GM23338 (cell line): ENCODE measurements at regions not wholly inside any gene's neighbourhood (a gene's known extent, or its start where the extent isn't known, plus 50 kb on each side); places are given as distances from the start of the nearest gene placed in this dataset.

Experiments
- ATAC-seq: fragments of 200-7000 bp; cut with Tn5 transposase; 3 replicates; pipeline ENCODE4 v1.9.1; 2020
- DNase-seq: peaks from one replicate; pipeline ENCODE4 v3.0.0-alpha.2; 2015; ENCODE audit warnings: low spot score
- H2AFZ ChIP-seq: fragments of 200-600 bp; sonication (generic); 2 replicates; pipeline ENCODE4 v1.8.0; 2016; ENCODE audit warnings: antibody characterized with exemption, mild to moderate bottlenecking, moderate library complexity
- H3F3A ChIP-seq: fragments of 200-600 bp; sonication (generic); replicated peaks from 2 replicates; pipeline ENCODE4 v1.8.0; 2017; ENCODE audit warnings: antibody characterized with exemption, mixed run types, low read depth
- H3K27ac ChIP-seq: fragments of 200-600 bp; sonication (generic); 2 replicates; pipeline ENCODE4 v1.6.1; 2016; ENCODE audit warnings: low read depth
- H3K27me3 ChIP-seq: fragments of 200-600 bp; sonication (generic); 2 replicates; pipeline ENCODE4 v1.8.0; 2016; ENCODE audit warnings: mild to moderate bottlenecking, mixed run types, moderate library complexity; ENCODE audit not compliant: insufficient read depth
- H3K36me3 ChIP-seq: fragments of 200-600 bp; sonication (generic); 2 replicates; pipeline ENCODE4 v1.8.0; 2016; ENCODE audit warnings: mild to moderate bottlenecking; ENCODE audit not compliant: insufficient read depth
- H3K4me1 ChIP-seq: fragments of 200-600 bp; sonication (generic); 2 replicates; pipeline ENCODE4 v1.8.0; 2016; ENCODE audit warnings: mild to moderate bottlenecking, moderate library complexity; ENCODE audit not compliant: insufficient read depth
- H3K4me2 ChIP-seq: fragments of 200-600 bp; sonication (generic); 2 replicates; pipeline ENCODE4 v1.7.1; 2017; ENCODE audit warnings: mixed run types
- H3K4me3 ChIP-seq: fragments of 200-600 bp; sonication (generic); 2 replicates; pipeline ENCODE4 v1.6.1; 2016; ENCODE audit warnings: mixed run types
- H3K79me2 ChIP-seq: fragments of 200-600 bp; sonication (generic); replicated peaks from 2 replicates; pipeline ENCODE4 v1.8.0; 2017; ENCODE audit warnings: mild to moderate bottlenecking; ENCODE audit not compliant: insufficient read depth
- H3K9me2 ChIP-seq: fragments of 200-600 bp; sonication (generic); 2 replicates; pipeline ENCODE4 v1.8.0; 2017; ENCODE audit not compliant: insufficient read depth
- H4K20me1 ChIP-seq: fragments of 200-600 bp; sonication (generic); replicated peaks from 2 replicates; pipeline ENCODE4 v1.8.0; 2017; ENCODE audit warnings: mild to moderate bottlenecking; ENCODE audit not compliant: insufficient read depth
- H3K27ac Mint-ChIP-seq: 2 replicates; pipeline ENCODE4 v1.8.0; 2020; ENCODE audit warnings: inconsistent platforms, mild to moderate bottlenecking, moderate library complexity, mixed read lengths
- H3K27me3 Mint-ChIP-seq: 3 replicates; pipeline ENCODE4 v1.8.0; 2022; ENCODE audit warnings: low read depth, mild to moderate bottlenecking, moderate library complexity, mixed read lengths, inconsistent platforms; ENCODE audit not compliant: insufficient read depth, poor library complexity
- H3K36me3 Mint-ChIP-seq: 3 replicates; pipeline ENCODE4 v1.8.0; 2021; ENCODE audit warnings: low read depth, mild to moderate bottlenecking, inconsistent platforms, moderate library complexity, mixed read lengths
- H3K4me1 Mint-ChIP-seq: 3 replicates; pipeline ENCODE4 v1.8.0; 2020; ENCODE audit warnings: mild to moderate bottlenecking, inconsistent platforms, mixed read lengths
- H3K4me3 Mint-ChIP-seq: 3 replicates; pipeline ENCODE4 v1.8.0; 2021; ENCODE audit warnings: moderate library complexity, mild to moderate bottlenecking, inconsistent platforms, mixed read lengths
- H3K9me3 Mint-ChIP-seq: 3 replicates; pipeline ENCODE4 v1.8.0; 2020; ENCODE audit warnings: moderate library complexity, mild to moderate bottlenecking, inconsistent platforms, mixed read lengths
- CREB1 ChIP-seq: fragments of 250-450 bp; sonication (Bioruptor Pico); IDR thresholded peaks from 2 replicates; pipeline ENCODE4 v1.5.0; 2020; ENCODE audit warnings: low read depth, mild to moderate bottlenecking, moderate library complexity
- ZNF114 ChIP-seq: fragments of 250-450 bp; sonication (Bioruptor Pico); IDR thresholded peaks from 2 replicates; pipeline ENCODE4 v1.5.0; 2020; ENCODE audit warnings: mild to moderate bottlenecking, moderate library complexity
- ZNF331 ChIP-seq: fragments of 250-450 bp; sonication (Bioruptor Pico); IDR thresholded peaks from 2 replicates; pipeline ENCODE4 v1.5.0; 2020; ENCODE audit warnings: low read depth, mild to moderate bottlenecking, moderate library complexity
- TF ChIP-seq, protein P1 (sequence below): fragments of 250-450 bp; sonication (Bioruptor Pico); IDR thresholded peaks from 2 replicates; pipeline ENCODE4 v1.5.0; 2020; ENCODE audit warnings: mild to moderate bottlenecking, moderate library complexity

DNA sequence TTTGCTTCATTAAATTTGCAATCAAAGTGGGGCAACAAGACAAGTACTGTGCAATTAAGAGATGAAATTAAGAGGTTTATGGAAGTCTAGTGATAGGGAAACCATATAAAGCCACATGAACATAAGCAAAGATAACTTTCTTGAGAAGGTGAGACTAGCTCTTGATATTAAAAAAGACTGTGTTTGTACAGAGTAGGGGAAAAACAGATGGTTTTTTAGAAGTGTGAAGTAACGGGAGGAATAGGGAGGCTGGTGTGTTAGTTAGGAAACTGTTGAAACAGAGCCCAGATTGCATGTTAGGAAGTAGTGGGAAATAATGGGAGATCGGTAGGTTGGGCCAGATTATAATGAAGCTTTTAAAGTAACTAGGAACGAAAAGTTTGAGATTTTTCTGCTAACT, 149.8 kb upstream of the FREM2 start:
- peaks cover 10% of the 10 kb centered on the region; the same call in 1 of the 3 replicates for H3K4me1 Mint-ChIP-seq
- H3K4me3 Mint-ChIP-seq = no peak overlapping the region
- Histone ChIP-seq H3F3A (no peaks in the 10 kb centered on the region), H3K4me3 (no peak overlapping the region), H3K9me2 (no peaks in the 10 kb centered on the region), H3K4me1 (no peaks in the 10 kb centered on the region), H3K36me3 (no peaks in the 10 kb centered on the region), H3K27ac (no peak overlapping the region), H2AFZ (no peak overlapping the region), H3K4me2 (no peak overlapping the region), H3K79me2 (no peaks in the 10 kb centered on the region), H4K20me1 (no peaks in the 10 kb centered on the region), H3K27me3 (no peaks in the 10 kb centered on the region)
- H3K27me3 Mint-ChIP-seq = peaks cover 1% of the 10 kb centered on the region
- ATAC-seq = no peak
- H3K36me3 Mint-ChIP-seq = no peaks in the 10 kb centered on the region
- H3K9me3 Mint-ChIP-seq = no peaks in the 10 kb centered on the region
- H3K27ac Mint-ChIP-seq = no peak overlapping the region
- DNase-seq = no peak
- no peak for TF ChIP-seq ZNF331 (CRISPR knock-in tag)
- no peak for TF ChIP-seq CREB1 (CRISPR knock-in tag)
- TF ChIP-seq, protein P1, sequence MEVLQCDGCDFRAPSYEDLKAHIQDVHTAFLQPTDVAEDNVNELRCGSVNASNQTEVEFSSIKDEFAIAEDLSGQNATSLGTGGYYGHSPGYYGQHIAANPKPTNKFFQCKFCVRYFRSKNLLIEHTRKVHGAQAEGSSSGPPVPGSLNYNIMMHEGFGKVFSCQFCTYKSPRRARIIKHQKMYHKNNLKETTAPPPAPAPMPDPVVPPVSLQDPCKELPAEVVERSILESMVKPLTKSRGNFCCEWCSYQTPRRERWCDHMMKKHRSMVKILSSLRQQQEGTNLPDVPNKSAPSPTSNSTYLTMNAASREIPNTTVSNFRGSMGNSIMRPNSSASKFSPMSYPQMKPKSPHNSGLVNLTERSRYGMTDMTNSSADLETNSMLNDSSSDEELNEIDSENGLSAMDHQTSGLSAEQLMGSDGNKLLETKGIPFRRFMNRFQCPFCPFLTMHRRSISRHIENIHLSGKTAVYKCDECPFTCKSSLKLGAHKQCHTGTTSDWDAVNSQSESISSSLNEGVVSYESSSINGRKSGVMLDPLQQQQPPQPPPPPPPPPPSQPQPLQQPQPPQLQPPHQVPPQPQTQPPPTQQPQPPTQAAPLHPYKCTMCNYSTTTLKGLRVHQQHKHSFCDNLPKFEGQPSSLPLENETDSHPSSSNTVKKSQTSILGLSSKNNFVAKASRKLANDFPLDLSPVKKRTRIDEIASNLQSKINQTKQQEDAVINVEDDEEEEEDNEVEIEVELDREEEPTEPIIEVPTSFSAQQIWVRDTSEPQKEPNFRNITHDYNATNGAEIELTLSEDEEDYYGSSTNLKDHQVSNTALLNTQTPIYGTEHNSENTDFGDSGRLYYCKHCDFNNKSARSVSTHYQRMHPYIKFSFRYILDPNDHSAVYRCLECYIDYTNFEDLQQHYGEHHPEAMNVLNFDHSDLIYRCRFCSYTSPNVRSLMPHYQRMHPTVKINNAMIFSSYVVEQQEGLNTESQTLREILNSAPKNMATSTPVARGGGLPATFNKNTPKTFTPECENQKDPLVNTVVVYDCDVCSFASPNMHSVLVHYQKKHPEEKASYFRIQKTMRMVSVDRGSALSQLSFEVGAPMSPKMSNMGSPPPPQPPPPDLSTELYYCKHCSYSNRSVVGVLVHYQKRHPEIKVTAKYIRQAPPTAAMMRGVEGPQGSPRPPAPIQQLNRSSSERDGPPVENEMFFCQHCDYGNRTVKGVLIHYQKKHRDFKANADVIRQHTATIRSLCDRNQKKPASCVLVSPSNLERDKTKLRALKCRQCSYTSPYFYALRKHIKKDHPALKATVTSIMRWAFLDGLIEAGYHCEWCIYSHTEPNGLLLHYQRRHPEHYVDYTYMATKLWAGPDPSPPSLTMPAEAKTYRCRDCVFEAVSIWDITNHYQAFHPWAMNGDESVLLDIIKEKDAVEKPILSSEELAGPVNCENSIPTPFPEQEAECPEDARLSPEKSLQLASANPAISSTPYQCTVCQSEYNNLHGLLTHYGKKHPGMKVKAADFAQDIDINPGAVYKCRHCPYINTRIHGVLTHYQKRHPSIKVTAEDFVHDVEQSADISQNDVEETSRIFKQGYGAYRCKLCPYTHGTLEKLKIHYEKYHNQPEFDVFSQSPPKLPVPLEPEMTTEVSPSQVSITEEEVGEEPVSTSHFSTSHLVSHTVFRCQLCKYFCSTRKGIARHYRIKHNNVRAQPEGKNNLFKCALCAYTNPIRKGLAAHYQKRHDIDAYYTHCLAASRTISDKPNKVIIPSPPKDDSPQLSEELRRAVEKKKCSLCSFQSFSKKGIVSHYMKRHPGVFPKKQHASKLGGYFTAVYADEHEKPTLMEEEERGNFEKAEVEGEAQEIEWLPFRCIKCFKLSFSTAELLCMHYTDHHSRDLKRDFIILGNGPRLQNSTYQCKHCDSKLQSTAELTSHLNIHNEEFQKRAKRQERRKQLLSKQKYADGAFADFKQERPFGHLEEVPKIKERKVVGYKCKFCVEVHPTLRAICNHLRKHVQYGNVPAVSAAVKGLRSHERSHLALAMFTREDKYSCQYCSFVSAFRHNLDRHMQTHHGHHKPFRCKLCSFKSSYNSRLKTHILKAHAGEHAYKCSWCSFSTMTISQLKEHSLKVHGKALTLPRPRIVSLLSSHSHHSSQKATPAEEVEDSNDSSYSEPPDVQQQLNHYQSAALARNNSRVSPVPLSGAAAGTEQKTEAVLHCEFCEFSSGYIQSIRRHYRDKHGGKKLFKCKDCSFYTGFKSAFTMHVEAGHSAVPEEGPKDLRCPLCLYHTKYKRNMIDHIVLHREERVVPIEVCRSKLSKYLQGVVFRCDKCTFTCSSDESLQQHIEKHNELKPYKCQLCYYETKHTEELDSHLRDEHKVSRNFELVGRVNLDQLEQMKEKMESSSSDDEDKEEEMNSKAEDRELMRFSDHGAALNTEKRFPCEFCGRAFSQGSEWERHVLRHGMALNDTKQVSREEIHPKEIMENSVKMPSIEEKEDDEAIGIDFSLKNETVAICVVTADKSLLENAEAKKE (CRISPR knock-in tag) = no peak
- TF ChIP-seq ZNF114 = no peak

DNA sequence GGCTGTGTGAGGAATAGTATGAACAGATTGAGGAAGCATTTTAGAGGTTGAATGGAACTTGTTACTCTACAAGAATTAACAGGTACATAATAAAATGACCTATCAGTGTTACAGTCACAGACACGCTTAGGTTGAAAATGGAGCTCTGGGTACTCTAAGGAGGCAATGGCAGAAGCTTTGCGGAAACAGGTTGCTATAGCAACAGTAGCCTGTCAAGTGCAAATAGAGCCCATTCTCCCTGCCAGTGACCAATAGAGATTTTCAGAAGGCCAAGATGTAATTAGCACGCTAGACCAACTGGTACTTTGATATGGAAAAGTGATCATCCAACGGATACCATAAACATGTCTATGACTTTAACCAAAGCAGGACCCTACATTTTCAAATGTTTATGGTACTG, 148.5 kb upstream of the FREM2 start:
- no peaks in the 10 kb centered on the region for H3K79me2 ChIP-seq
- no peaks in the 10 kb centered on the region for H3K4me1 ChIP-seq
- no peak for TF ChIP-seq ZNF331 (CRISPR knock-in tag)
- no peak overlapping the region for H3K4me3 ChIP-seq
- no peaks in the 10 kb centered on the region for H4K20me1 ChIP-seq
- H3K27me3 ChIP-seq = no peaks in the 10 kb centered on the region
- H2AFZ ChIP-seq = no peak overlapping the region
- peaks cover 10% of the 10 kb centered on the region; the same call in 1 of the 3 replicates for H3K4me1 Mint-ChIP-seq
- H3K27ac ChIP-seq = no peak overlapping the region
- H3K36me3 Mint-ChIP-seq = no peaks in the 10 kb centered on the region
- no peaks in the 10 kb centered on the region for H3K9me2 ChIP-seq
- peaks cover 1% of the 10 kb centered on the region for H3K27me3 Mint-ChIP-seq
- ATAC-seq = peak; percentile 86
- DNase-seq = peak; percentile 76
- H3K4me2 ChIP-seq = no peak overlapping the region
- no peak overlapping the region for H3K27ac Mint-ChIP-seq
- no peaks in the 10 kb centered on the region for H3F3A ChIP-seq
- no peaks in the 10 kb centered on the region for H3K36me3 ChIP-seq
- no peak overlapping the region for H3K4me3 Mint-ChIP-seq
- no peaks in the 10 kb centered on the region for H3K9me3 Mint-ChIP-seq
